ENCODE measurements at regions not wholly inside any gene's neighbourhood (a gene's known extent, or its start where the extent isn't known, plus 50 kb on each side); places are given as distances from the start of the nearest gene placed in this dataset.
"Not testable (repeated sequence)": the region's sequence is repeated elsewhere in the genome, so short reads cannot be mapped to it uniquely, and the experiment has no call there.

- not testable (repeated sequence) for DNase-seq
These were observed 243.5 kb downstream of the FOXD4L6 start for GRCh38 chr9:40884902-40885490.

GRCh38 chr9:40884072-40884901, 244.2 kb downstream of the FOXD4L6 start:
- no peak for DNase-seq

DNA sequence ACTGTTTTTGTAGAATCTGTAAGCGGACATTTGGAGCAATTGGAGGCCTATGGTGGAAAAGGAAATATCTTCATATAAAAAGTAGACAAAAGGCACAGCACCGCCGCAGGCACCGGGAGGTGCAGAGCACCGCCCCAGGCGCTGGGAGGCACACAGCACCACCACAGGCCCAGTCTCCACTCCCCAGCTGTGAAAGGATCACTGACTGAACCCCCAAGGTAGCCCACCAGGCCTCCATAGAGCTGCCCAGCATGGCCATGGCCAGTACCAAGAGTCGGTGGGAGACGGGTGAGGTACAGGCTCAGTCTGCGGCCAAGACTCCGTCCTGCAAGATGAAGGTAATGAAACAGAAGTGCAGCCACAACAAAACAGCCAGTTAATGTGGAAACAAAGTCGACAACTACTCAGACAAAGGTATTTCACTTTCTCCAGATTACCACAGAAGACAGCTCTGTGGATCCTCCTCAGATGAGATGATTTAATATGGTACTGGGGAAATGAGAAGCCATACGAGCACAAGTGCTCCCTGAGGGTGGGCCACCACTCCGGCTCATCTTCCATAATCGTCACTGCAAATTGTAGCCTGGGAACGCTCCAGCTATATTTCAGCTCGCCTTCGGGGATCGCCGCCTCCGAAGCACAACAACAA, 244.9 kb downstream of the FOXD4L6 start:
- DNase-seq = not testable (repeated sequence)

DNA sequence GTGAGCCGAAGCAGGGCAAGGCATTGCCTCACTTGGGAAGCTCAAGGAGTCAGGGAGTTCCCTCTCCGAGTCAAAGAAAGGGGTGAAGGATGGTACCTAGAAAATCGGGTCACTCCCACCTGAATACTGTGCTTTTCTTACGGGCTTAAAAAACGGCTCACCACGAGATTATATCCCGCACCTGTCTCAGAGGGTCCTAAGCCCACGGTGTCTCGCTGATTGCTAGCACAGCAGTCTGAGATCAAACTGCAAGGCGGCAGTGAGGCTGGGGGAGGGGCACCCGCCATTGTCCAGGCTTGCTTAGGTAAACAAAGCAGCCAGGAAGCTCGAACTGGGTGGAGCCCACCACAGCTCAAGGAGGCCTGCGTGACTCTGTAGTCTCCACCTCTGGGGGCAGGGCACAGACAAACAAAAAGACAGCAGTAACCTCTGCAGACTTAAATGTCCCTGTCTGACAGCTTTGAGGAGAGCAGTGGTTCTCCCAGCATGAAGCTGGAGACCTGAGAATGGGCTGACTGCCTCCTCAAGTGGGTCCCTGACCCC, 254.7 kb downstream of the FOXD4L6 start:
- not testable (repeated sequence) for DNase-seq

DNA sequence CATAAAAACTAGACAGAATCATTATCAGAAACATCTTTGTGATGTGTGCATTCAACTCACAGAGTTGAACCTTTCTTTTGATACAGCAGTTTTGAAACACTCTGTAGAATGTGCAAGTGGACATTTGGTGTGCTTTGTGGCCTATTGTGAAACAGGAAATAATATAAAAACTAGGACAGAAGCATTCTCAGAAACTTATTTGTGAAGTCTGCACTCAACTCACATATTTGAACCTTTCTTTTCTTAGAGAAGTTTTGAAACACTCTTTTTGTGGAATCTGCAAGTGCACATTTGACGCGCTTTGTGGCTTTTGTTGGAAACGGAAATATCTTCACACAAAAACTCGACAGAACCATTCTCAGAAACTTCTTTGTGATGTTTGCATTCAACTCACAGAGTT, 260.0 kb downstream of the FOXD4L6 start:
- not testable (repeated sequence) for DNase-seq
